Suprapubic skin (tissue), 3 donors: ENCODE measurements at regions not wholly inside any gene's neighbourhood (a gene's known extent, or its start where the extent isn't known, plus 50 kb on each side); places are given as distances from the start of the nearest gene placed in this dataset.

Source experiments
- CTCF ChIP-seq, 2 donors: fragments of 200-600 bp in 1 of 2; fragments of 450-650 bp in 1 of 2; sonication (generic) in 1 of 2; IDR thresholded peaks; one replicate each; pipeline ENCODE4 v1.5.1; 2016 to 2019; ENCODE audit warnings: antibody characterized with exemption in 2 of 2, mild to moderate bottlenecking in 1 of 2, moderate library complexity in 1 of 2
- POLR2AphosphoS5 ChIP-seq, 3 donors: sonication (generic); formaldehyde crosslinking; IDR thresholded peaks; one replicate each; pipeline ENCODE4 v1.6.1; 2017; ENCODE audit warnings: antibody characterized with exemption in 3 of 3

GRCh38 chr9:119544492-119544891 lies 175.3 kb upstream of the BRINP1 start:
- no peak for TF ChIP-seq CTCF (IDR thresholded peaks at IDR 0.05)
- TF ChIP-seq POLR2AphosphoS5 (IDR thresholded peaks at IDR 0.05), result no peak
